ENCODE measurements at regions not wholly inside any gene's neighbourhood (a gene's known extent, or its start where the extent isn't known, plus 50 kb on each side); places are given as distances from the start of the nearest gene placed in this dataset.

- FAIRE-seq = no peak
- H3K9me3 ChIP-seq = no peaks in the 10 kb centered on the region
- peaks cover 0 to 3% (median 0%) of the 10 kb centered on the region in 4 donors for H3K27me3 ChIP-seq
Measured at GRCh38 chr16:86367291-86368072, 142.8 kb upstream of the FOXF1 start.

GRCh38 chr16:86368261-86368660 is 142.1 kb upstream of the FOXF1 start:
- Histone ChIP-seq H3K4me1 (no peaks in the 10 kb centered on the region), H3K27ac (no peak overlapping the region), H3K4me3 (no peak overlapping the region), H3K9me3 (no peaks in the 10 kb centered on the region), H3K36me3 (no peaks in the 10 kb centered on the region), H3K27me3 (peaks cover 0 to 3% (median 0%) of the 10 kb centered on the region in 4 donors)
- intact Hi-C loops (cut with DNase I) = no loop called here
- 71 to 74% methylated on average over 12 of the region's 12 CpGs for WGBS, 2 donors
- no peak for ATAC-seq
- no peak for TF ChIP-seq CTCF (IDR thresholded peaks at IDR 0.05)
- FAIRE-seq = no peak
- no peak for DNase-seq

More at GRCh38 chr16:86367291-86368072, 142.8 kb upstream of the FOXF1 start:
- ATAC-seq = no peak
- Histone ChIP-seq H3K4me1 (no peaks in the 10 kb centered on the region), H3K36me3 (no peaks in the 10 kb centered on the region), H3K4me3 (no peak overlapping the region), H3K27ac (no peak overlapping the region)
- intact Hi-C loops (cut with DNase I) = no loop called here
- no peak for TF ChIP-seq CTCF (IDR thresholded peaks at IDR 0.05)
- no peak for DNase-seq
- 42 to 49% methylated on average over 12 of the region's 12 CpGs for WGBS, 2 donors

- intact Hi-C loops (cut with DNase I) = no loop called here
- no peak for TF ChIP-seq CTCF (IDR thresholded peaks at IDR 0.05)
- FAIRE-seq (no peak), DNase-seq (no peak), ATAC-seq (no peak)
- H3K36me3 ChIP-seq = no peaks in the 10 kb centered on the region
- whole genome bisulfite sequencing, 2 donors = 37 to 42% methylated on average over 6 of the region's 6 CpGs
- H3K27me3 ChIP-seq = no peaks in the 10 kb centered on the region
- H3K4me1 ChIP-seq = no peaks in the 10 kb centered on the region
- H3K27ac ChIP-seq = no peak overlapping the region
- no peaks in the 10 kb centered on the region for H3K9me3 ChIP-seq
- no peak overlapping the region for H3K4me3 ChIP-seq
Measured at GRCh38 chr16:86370062-86370461, 140.3 kb upstream of the FOXF1 start.

- no peak for ATAC-seq
- Histone ChIP-seq H3K4me3 (no peak overlapping the region), H3K36me3 (no peaks in the 10 kb centered on the region), H3K27ac (no peak overlapping the region), H3K27me3 (no peaks in the 10 kb centered on the region), H3K4me1 (no peaks in the 10 kb centered on the region), H3K9me3 (no peaks in the 10 kb centered on the region)
- FAIRE-seq = no peak
- no peak for TF ChIP-seq CTCF (IDR thresholded peaks at IDR 0.05)
- intact Hi-C loops (cut with DNase I) = no loop called here
- WGBS, 2 donors = 56 to 66% methylated on average over 20 of the region's 20 CpGs
- DNase-seq = no peak
Measured at GRCh38 chr16:86371083-86371803, 139.1 kb upstream of the FOXF1 start.

- Histone ChIP-seq H3K27me3 (no peaks in the 10 kb centered on the region), H3K4me1 (no peaks in the 10 kb centered on the region), H3K4me3 (no peak overlapping the region), H3K9me3 (no peaks in the 10 kb centered on the region), H3K36me3 (no peaks in the 10 kb centered on the region), H3K27ac (no peak overlapping the region)
- FAIRE-seq (no peak), DNase-seq (no peak), ATAC-seq (no peak)
- intact Hi-C loops (cut with DNase I) = no loop called here
- 62 to 80% methylated on average over 8 of the region's 8 CpGs for WGBS, 2 donors
- TF ChIP-seq CTCF (IDR thresholded peaks at IDR 0.05) = no peak
Measured at GRCh38 chr16:86372193-86372592, 138.1 kb upstream of the FOXF1 start.

All from pancreas (tissue), 10 donors.